ENCODE measurements at regions not wholly inside any gene's neighbourhood (a gene's known extent, or its start where the extent isn't known, plus 50 kb on each side); places are given as distances from the start of the nearest gene placed in this dataset.

GRCh38 chr9:10858817-10859216 lies 246.0 kb upstream of the PTPRD start:
- TF ChIP-seq CTCF (IDR thresholded peaks at IDR 0.05): no peak
- TF ChIP-seq EZH2 (IDR thresholded peaks at IDR 0.05; ENCODE audit: borderline replicate concordance, insufficient read depth, low read depth, low read length, poor library complexity, severe bottlenecking): no peak
- no peak for ATAC-seq (ENCODE audit: low read depth)
- Histone ChIP-seq H3K4me3 (ENCODE audit: control extremely low read depth in 1 of 5, extremely low read depth in 1 of 5, insufficient read depth in 1 of 5, low read depth in 2 of 5, low read length in 4 of 5) (no peak overlapping the region), H3K4me2 (replicated peaks; ENCODE audit: low read depth, low read length, poor library complexity, severe bottlenecking) (no peak overlapping the region), H3K79me2 (ENCODE audit: control insufficient read depth, insufficient read depth, low read length) (no peaks in the 10 kb centered on the region), H3K9me3 (ENCODE audit: control extremely low read depth in 1 of 3, control insufficient read depth in 2 of 3, insufficient read depth in 1 of 3, low read length in 2 of 3) (no peaks in the 10 kb centered on the region), H3K27me3 (replicated peaks in 1 of 4; ENCODE audit: control extremely low read depth in 1 of 4, control insufficient read depth in 3 of 4, insufficient read depth in 4 of 4, low read length in 3 of 4) (no peaks in the 10 kb centered on the region), H3K27ac (ENCODE audit: low read length in 2 of 2) (no peak overlapping the region), H3K36me3 (replicated peaks in 1 of 2; ENCODE audit: control extremely low read depth in 1 of 2, control insufficient read depth in 1 of 2, extremely low read depth in 1 of 2, insufficient read depth in 2 of 2, low read length in 1 of 2) (no peaks in the 10 kb centered on the region), H4K20me1 (ENCODE audit: control insufficient read depth, insufficient read depth, low read length, poor library complexity, severe bottlenecking) (no peaks in the 10 kb centered on the region), H2AFZ (ENCODE audit: insufficient read depth, low read depth, low read length, poor library complexity, severe bottlenecking) (no peak overlapping the region), H3K4me1 (ENCODE audit: control insufficient read depth in 2 of 2, insufficient read depth in 2 of 2, low read length in 2 of 2) (no peaks in the 10 kb centered on the region), H3K9ac (ENCODE audit: low read length) (no peak overlapping the region)
- ChIA-PET POLR2A (no interaction called here), CTCF (no interaction called here)
- Mint-ChIP-seq H3K4me3 (no peak overlapping the region), H3K4me1 (no peaks in the 10 kb centered on the region), H3K27me3 (no peaks in the 10 kb centered on the region), H3K9me3 (ENCODE audit: insufficient read depth) (peaks cover 6% of the 10 kb centered on the region), H3K27ac (no peak overlapping the region)
- intact Hi-C loops (cut with micrococcal nuclease): no loop called here
- WGBS (ENCODE audit: insufficient coverage): no CpG with 5 or more reads among the region's 1 CpG
- no peak for DNase-seq

GRCh38 chr9:10863476-10863875 lies 250.7 kb upstream of the PTPRD start:
- Mint-ChIP-seq H3K4me1 (no peaks in the 10 kb centered on the region), H3K27me3 (no peaks in the 10 kb centered on the region), H3K9me3 (ENCODE audit: insufficient read depth) (no peaks in the 10 kb centered on the region), H3K27ac (no peak overlapping the region), H3K4me3 (no peak overlapping the region)
- TF ChIP-seq EZH2 (IDR thresholded peaks at IDR 0.05; ENCODE audit: borderline replicate concordance, insufficient read depth, low read depth, low read length, poor library complexity, severe bottlenecking) (no peak), CTCF (IDR thresholded peaks at IDR 0.05) (no peak)
- no peak overlapping the region for H3K9ac ChIP-seq (ENCODE audit: low read length)
- no peaks in the 10 kb centered on the region for H3K79me2 ChIP-seq (ENCODE audit: control insufficient read depth, insufficient read depth, low read length)
- H3K4me2 ChIP-seq (replicated peaks; ENCODE audit: low read depth, low read length, poor library complexity, severe bottlenecking): no peak overlapping the region
- DNase-seq: no peak
- no peaks in the 10 kb centered on the region for H4K20me1 ChIP-seq (ENCODE audit: control insufficient read depth, insufficient read depth, low read length, poor library complexity, severe bottlenecking)
- ChIA-PET CTCF (no interaction called here), POLR2A (no interaction called here)
- 40% methylated on average over 1 of the region's 2 CpGs for WGBS (ENCODE audit: insufficient coverage)
- H3K27ac ChIP-seq (ENCODE audit: low read length in 2 of 2): no peak overlapping the region
- no peak overlapping the region for H2AFZ ChIP-seq (ENCODE audit: insufficient read depth, low read depth, low read length, poor library complexity, severe bottlenecking)
- H3K27me3 ChIP-seq (replicated peaks in 1 of 4; ENCODE audit: control extremely low read depth in 1 of 4, control insufficient read depth in 3 of 4, insufficient read depth in 4 of 4, low read length in 3 of 4): no peaks in the 10 kb centered on the region
- no peaks in the 10 kb centered on the region for H3K9me3 ChIP-seq (ENCODE audit: control extremely low read depth in 1 of 3, control insufficient read depth in 2 of 3, insufficient read depth in 1 of 3, low read length in 2 of 3)
- ATAC-seq (ENCODE audit: low read depth): no peak
- no peaks in the 10 kb centered on the region for H3K4me1 ChIP-seq (ENCODE audit: control insufficient read depth in 2 of 2, insufficient read depth in 2 of 2, low read length in 2 of 2)
- H3K36me3 ChIP-seq (replicated peaks in 1 of 2; ENCODE audit: control extremely low read depth in 1 of 2, control insufficient read depth in 1 of 2, extremely low read depth in 1 of 2, insufficient read depth in 2 of 2, low read length in 1 of 2): no peaks in the 10 kb centered on the region
- intact Hi-C loops (cut with micrococcal nuclease): loop anchor here (10.0 kb wide), 1 partner anchor 59 kb away; no protein-coding TSS in a partner anchor
- no peak overlapping the region for H3K4me3 ChIP-seq (ENCODE audit: control extremely low read depth in 1 of 5, extremely low read depth in 1 of 5, insufficient read depth in 1 of 5, low read depth in 2 of 5, low read length in 4 of 5)

Measured in B cell (primary cell).